ENCODE measurements at regions not wholly inside any gene's neighbourhood (a gene's known extent, or its start where the extent isn't known, plus 50 kb on each side); places are given as distances from the start of the nearest gene placed in this dataset.

- intact Hi-C loops (cut with micrococcal nuclease; ENCODE audit: unreplicated experiment) = no loop called here
- peak; percentile 55 for DNase-seq (ENCODE audit: low spot score)
- Histone ChIP-seq H3K9me3 (ENCODE audit: low read depth, low read length, poor library complexity, severe bottlenecking) (no peaks in the 10 kb centered on the region), H3K4me3 (ENCODE audit: low read depth, low read length, poor library complexity, severe bottlenecking) (no peak overlapping the region), H3K27ac (ENCODE audit: low read depth, low read length, poor library complexity, severe bottlenecking) (no peak overlapping the region), H3K36me3 (ENCODE audit: insufficient read depth, low read length, poor library complexity, severe bottlenecking) (no peaks in the 10 kb centered on the region), H3K4me1 (ENCODE audit: insufficient read depth, low read length, poor library complexity, severe bottlenecking) (peaks cover 9% of the 10 kb centered on the region), H3K27me3 (replicated peaks; ENCODE audit: insufficient read depth, low read depth, low read length, poor library complexity) (no peaks in the 10 kb centered on the region)
- BruUV-seq (replicated peaks) = no TSS peak
- CTCF ChIA-PET = no interaction called here
- POLR2A ChIA-PET (ENCODE audit: low non-redundant PET) = no interaction called here
- TF ChIP-seq EZH2 (IDR thresholded peaks at IDR 0.05; ENCODE audit: borderline replicate concordance, low read depth, low read length, poor library complexity, severe bottlenecking) = no peak
- TF ChIP-seq CTCF (conservative IDR thresholded peaks at IDR 0.05; ENCODE audit: low read depth, low read length) = no peak
Observed at GRCh38 chr2:28697602-28698149, 54.0 kb upstream of the PPP1CB start.

GRCh38 chr2:28698545-28698944, 53.1 kb upstream of the PPP1CB start:
- DNase-seq (ENCODE audit: low spot score) = no peak
- Histone ChIP-seq H3K36me3 (ENCODE audit: insufficient read depth, low read length, poor library complexity, severe bottlenecking) (no peaks in the 10 kb centered on the region), H3K4me1 (ENCODE audit: insufficient read depth, low read length, poor library complexity, severe bottlenecking) (peaks cover 9% of the 10 kb centered on the region), H3K27ac (ENCODE audit: low read depth, low read length, poor library complexity, severe bottlenecking) (no peak overlapping the region), H3K4me3 (ENCODE audit: low read depth, low read length, poor library complexity, severe bottlenecking) (no peak overlapping the region), H3K27me3 (replicated peaks; ENCODE audit: insufficient read depth, low read depth, low read length, poor library complexity) (no peaks in the 10 kb centered on the region), H3K9me3 (ENCODE audit: low read depth, low read length, poor library complexity, severe bottlenecking) (no peaks in the 10 kb centered on the region)
- no peak for TF ChIP-seq EZH2 (IDR thresholded peaks at IDR 0.05; ENCODE audit: borderline replicate concordance, low read depth, low read length, poor library complexity, severe bottlenecking)
- no peak for TF ChIP-seq CTCF (conservative IDR thresholded peaks at IDR 0.05; ENCODE audit: low read depth, low read length)
- intact Hi-C loops (cut with micrococcal nuclease; ENCODE audit: unreplicated experiment) = no loop called here
- BruUV-seq (replicated peaks) = no TSS peak
- ChIA-PET CTCF (no interaction called here), POLR2A (ENCODE audit: low non-redundant PET) (no interaction called here)
